PC-9 (cell line): ENCODE measurements at regions not wholly inside any gene's neighbourhood (a gene's known extent, or its start where the extent isn't known, plus 50 kb on each side); places are given as distances from the start of the nearest gene placed in this dataset.

Source experiments
- EZH2 ChIP-seq: fragments of 200-600 bp; sonication (generic); IDR thresholded peaks from 2 replicates; pipeline ENCODE4 v1.8.0; 2017; ENCODE audit warnings: antibody characterized with exemption, low read depth
- TF ChIP-seq, protein P1 (sequence below): fragments of 200-600 bp; sonication (generic); conservative IDR thresholded peaks from 2 replicates; pipeline ENCODE4 v1.6.1; 2017; ENCODE audit warnings: mixed run types, antibody characterized with exemption, mild to moderate bottlenecking, moderate library complexity

DNA sequence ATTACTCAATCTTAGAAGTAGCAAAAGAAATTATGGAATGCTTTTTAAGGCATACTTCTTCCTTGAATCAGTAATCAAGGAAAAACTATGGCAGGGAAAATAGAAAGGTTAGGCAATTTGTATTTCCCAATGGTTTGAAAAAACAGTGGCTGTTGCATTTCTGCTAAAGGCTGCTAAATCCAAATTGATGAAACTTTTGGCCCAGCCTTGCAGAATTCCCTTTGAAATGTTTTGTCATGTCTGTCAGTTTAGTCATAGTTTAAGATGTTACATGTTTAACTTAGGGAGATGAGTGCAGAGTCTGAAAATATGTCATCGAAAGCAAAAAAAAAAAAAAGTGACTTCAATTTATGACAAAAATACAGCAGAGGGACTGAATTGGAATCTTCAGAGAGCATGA, 878.9 kb upstream of the WWC1 start:
- TF ChIP-seq, protein P1, sequence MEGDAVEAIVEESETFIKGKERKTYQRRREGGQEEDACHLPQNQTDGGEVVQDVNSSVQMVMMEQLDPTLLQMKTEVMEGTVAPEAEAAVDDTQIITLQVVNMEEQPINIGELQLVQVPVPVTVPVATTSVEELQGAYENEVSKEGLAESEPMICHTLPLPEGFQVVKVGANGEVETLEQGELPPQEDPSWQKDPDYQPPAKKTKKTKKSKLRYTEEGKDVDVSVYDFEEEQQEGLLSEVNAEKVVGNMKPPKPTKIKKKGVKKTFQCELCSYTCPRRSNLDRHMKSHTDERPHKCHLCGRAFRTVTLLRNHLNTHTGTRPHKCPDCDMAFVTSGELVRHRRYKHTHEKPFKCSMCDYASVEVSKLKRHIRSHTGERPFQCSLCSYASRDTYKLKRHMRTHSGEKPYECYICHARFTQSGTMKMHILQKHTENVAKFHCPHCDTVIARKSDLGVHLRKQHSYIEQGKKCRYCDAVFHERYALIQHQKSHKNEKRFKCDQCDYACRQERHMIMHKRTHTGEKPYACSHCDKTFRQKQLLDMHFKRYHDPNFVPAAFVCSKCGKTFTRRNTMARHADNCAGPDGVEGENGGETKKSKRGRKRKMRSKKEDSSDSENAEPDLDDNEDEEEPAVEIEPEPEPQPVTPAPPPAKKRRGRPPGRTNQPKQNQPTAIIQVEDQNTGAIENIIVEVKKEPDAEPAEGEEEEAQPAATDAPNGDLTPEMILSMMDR, result no peak
- TF ChIP-seq EZH2, result no peak
